Activated naive CD4-positive, alpha-beta T cell treated with anti-CD3 and anti-CD28 coated beads, Interleukin-2, amount 50 U/mL, for 72 hours (primary cell): ENCODE measurements at regions not wholly inside any gene's neighbourhood (a gene's known extent, or its start where the extent isn't known, plus 50 kb on each side); places are given as distances from the start of the nearest gene placed in this dataset.

Experiments
- ATAC-seq, 2 donors: fragments of 150-1000 bp; cut with Tn5 transposase; 2 replicates each; pipeline ENCODE4 v1.10.0; 2021; ENCODE audit warnings: mild to moderate bottlenecking in 2 of 2, moderate library complexity in 2 of 2
- DNase-seq, 2 donors: peaks; one replicate each; pipeline ENCODE4 v3.0.0; 2021 to 2022; ENCODE audit warnings: low spot score in 2 of 2
- H3K27ac Mint-ChIP-seq, 2 donors: one replicate each; pipeline ENCODE4 v1.8.0; 2022; ENCODE audit warnings: mild to moderate bottlenecking in 2 of 2, mixed read lengths in 2 of 2
- H3K36me3 Mint-ChIP-seq, 2 donors: one replicate each; pipeline ENCODE4 v1.8.0; 2022; ENCODE audit warnings: mixed read lengths in 2 of 2
- H3K9me3 Mint-ChIP-seq, 2 donors: one replicate each; pipeline ENCODE4 v1.8.0; 2022; ENCODE audit warnings: mixed read lengths in 2 of 2

DNA sequence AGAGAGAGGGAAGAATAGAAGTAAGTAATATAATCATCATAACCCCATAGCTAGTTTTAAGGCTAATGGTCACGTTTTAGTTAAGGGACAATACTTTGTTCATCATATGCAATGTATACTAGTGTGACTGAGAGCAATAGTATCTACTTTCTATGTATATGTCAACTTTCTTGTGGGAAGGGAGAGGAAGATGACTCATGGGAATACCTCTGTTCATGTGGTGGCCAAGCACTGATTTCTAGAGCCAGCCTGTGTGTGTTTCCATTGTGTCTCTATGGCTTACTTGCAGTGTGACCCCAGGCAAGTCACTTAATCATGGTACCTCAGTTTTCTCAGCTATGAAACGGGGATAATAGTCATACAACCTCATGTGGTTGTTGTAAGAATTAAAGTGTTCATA is 639.6 kb downstream of the CETN3 start:
- peaks cover 0 to 5% of the 10 kb centered on the region in 2 donors for H3K9me3 Mint-ChIP-seq
- DNase-seq (no peak), ATAC-seq (peak; percentile 47 to 51)
- H3K27ac Mint-ChIP-seq = no peak overlapping the region
- no peaks in the 10 kb centered on the region for H3K36me3 Mint-ChIP-seq

DNA sequence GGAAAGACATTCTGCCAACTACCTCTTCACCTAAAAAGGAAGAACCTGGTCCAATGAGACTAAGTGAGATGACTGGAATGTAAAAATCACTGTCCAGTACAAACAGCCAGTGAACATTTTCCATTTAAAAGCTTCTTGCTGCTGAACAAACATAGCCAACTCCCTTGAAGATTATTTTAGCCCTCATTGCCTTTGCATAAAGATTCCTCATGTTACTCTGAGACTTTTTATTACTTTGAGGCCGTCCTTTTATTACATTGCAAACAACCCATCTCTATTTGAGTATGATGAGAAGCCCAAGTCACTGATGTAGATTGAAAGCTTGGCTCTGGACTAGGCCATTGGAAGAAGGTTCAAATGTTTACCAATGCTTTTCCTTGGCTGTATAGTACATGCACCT is 649.8 kb downstream of the CETN3 start:
- no peaks in the 10 kb centered on the region for H3K36me3 Mint-ChIP-seq
- peaks cover 3% of the 10 kb centered on the region in 2 donors for H3K9me3 Mint-ChIP-seq
- ATAC-seq (no peak), DNase-seq (no peak)
- H3K27ac Mint-ChIP-seq = no peak overlapping the region

DNA sequence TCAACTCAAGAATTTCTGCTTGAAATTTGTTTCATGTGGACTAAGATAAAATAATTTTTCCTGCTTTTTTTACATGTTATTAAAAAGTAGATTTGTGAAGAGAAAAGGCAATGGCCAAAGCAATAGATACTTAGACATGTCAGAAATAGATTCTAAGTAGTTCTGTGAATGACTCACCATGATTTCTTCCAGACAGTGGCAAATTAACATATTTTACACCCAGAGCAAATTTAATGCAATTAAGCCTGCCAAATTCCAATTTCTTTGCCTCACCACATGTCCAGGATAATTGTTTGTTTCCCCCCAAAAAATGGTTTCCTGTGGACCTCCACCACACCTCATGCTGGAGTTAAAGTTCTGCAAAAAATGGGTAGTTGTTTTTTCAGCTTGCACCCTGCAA is 651.4 kb downstream of the CETN3 start:
- no peak for DNase-seq
- ATAC-seq = no peak
- H3K27ac Mint-ChIP-seq = no peak overlapping the region
- H3K36me3 Mint-ChIP-seq = no peaks in the 10 kb centered on the region
- peaks cover 3% of the 10 kb centered on the region in 2 donors for H3K9me3 Mint-ChIP-seq

DNA sequence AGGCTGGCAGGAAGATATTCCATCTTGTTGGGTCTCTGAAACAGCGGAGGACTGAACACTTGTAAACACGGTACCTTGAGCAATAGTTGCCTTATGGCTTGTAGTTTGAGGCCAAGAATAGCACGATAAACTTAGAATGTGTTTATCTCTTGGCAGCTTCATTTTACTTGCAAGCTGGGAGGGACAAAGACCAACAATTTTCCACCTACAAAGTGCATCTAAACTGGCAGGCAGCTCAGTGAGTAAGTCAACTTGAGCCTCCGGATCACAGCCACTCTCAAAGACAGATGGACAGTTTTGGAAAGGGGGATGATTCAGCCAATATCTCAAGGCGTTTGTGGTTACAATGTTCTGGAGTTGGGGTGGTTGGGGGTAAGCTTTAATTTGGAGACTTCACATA is 652.6 kb downstream of the CETN3 start:
- ATAC-seq (no peak), DNase-seq (no peak)
- Mint-ChIP-seq H3K9me3 (no peaks in the 10 kb centered on the region), H3K27ac (no peak overlapping the region), H3K36me3 (no peaks in the 10 kb centered on the region)

DNA sequence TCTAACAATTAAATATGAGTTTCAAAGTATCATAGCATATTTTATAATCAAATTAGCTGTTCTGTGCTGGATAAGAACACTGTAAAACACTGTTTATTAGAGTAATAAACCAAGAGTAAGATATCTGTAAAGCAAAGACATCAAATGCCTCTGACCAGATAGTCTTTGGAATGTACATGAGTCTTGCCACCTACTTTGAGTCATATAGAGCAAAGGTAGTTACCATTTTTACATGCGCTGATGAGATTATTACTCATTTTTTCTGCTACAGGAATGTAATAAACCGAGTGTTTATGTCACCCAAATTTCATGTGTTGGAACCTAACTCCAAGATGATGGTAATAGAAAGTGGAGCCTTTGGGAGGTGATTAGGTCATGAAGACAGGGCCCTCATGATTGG is 654.5 kb downstream of the CETN3 start:
- ATAC-seq (no peak), DNase-seq (no peak)
- H3K36me3 Mint-ChIP-seq = no peaks in the 10 kb centered on the region
- H3K27ac Mint-ChIP-seq = no peak overlapping the region
- H3K9me3 Mint-ChIP-seq = no peaks in the 10 kb centered on the region

DNA sequence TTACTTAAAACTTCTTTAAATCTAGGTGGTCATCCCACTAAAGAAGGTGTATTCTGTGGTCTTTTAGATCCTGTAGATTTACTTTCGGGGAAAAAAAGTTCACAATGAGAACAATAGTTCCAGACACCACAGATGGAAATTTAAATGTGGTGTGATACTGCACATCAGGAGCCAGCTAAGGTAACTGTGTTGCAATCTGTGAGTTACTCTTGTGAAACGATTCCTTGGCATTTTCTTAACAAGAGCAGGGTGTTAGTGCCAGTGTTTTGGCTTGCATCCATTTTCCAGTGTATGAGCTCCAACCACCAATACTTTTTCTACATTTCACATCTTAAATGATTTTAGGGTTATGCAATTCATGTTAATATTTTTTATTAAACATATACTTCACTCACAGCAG is 674.5 kb downstream of the CETN3 start:
- ATAC-seq = no peak
- H3K9me3 Mint-ChIP-seq = peaks cover 0 to 3% of the 10 kb centered on the region in 2 donors
- no peak for DNase-seq
- H3K27ac Mint-ChIP-seq = no peak overlapping the region
- H3K36me3 Mint-ChIP-seq = no peaks in the 10 kb centered on the region

DNA sequence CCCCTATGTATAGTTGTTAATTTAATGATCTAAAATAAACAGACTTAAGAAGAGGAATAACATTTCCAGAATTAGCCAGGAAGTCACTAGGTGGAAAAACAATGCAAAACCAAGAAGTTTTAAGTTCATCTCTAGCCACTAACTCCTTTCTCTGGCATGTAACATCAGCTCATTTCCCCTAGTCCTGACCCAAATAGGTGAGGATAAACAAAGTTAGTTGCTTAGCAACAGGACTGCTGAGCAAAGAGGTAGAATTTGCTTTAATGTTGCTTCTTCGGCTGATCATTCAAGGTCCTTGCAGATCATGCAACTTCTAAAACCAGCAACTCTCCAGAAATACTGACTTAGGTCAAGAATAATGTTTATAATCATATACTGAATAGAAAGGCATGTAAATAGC is 675.8 kb downstream of the CETN3 start:
- no peak overlapping the region for H3K27ac Mint-ChIP-seq

DNA sequence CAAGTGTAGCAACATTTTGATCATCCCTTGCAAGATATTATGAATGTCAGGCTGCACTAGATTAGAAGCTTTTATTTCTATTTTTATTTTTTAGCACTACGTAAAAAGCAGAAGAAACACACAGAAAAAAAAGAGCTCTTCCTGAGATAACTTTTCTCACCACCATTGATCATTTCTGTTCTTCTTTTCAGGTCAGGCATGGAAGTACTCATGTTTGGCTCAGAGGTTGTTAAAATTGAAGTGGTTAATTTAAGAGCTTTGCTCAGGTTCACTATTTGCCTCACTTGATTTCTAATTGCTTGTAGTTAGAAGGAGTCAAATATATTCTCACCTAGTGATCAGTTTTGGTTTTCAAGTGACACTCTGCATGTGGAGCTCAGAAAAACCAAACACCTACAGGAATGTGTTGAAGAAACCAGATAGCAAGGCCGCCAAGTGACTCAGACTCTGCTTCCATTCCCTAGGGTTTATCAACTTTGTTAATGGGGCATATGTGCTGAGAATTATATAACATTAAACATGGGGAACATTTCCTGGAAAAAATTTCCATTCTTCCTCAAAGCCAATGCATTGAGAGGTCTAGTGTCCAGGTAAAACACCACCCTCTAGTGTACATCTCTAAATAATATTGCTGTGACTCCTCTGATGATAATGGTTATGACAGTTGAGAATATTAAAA is 679.8 kb downstream of the CETN3 start:
- Mint-ChIP-seq H3K9me3 (peaks cover 3 to 4% of the 10 kb centered on the region in 2 donors), H3K36me3 (no peaks in the 10 kb centered on the region), H3K27ac (no peak overlapping the region)
- ATAC-seq = no peak
- no peak for DNase-seq

More for the DNA sequence above, 675.8 kb downstream of the CETN3 start:
- no peak for DNase-seq
- Mint-ChIP-seq H3K9me3 (peaks cover 3 to 4% of the 10 kb centered on the region in 2 donors), H3K36me3 (no peaks in the 10 kb centered on the region)
- ATAC-seq = no peak

DNA sequence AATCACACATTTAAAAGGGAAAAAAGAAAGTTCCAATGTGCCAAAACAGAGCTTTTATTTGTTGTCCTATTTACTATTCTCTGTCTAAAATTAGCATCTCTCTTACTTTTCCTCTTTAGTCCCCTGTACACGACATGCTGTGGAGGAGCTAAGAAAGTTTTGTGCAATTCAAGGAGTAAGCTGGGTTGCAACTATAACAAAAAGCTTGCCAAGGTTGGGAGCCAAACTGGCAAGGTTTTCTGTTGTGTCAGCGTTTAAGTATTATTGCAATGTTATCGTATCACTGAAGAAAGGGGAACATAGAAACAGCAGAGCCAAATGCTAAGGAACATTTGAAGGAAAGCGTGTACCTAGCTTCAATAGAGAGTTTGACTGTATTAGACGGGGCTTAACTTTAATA is 680.8 kb downstream of the CETN3 start:
- H3K9me3 Mint-ChIP-seq = peaks cover 3 to 4% of the 10 kb centered on the region in 2 donors
- no peak for DNase-seq
- H3K36me3 Mint-ChIP-seq = no peaks in the 10 kb centered on the region
- no peak for ATAC-seq
- no peak overlapping the region for H3K27ac Mint-ChIP-seq

DNA sequence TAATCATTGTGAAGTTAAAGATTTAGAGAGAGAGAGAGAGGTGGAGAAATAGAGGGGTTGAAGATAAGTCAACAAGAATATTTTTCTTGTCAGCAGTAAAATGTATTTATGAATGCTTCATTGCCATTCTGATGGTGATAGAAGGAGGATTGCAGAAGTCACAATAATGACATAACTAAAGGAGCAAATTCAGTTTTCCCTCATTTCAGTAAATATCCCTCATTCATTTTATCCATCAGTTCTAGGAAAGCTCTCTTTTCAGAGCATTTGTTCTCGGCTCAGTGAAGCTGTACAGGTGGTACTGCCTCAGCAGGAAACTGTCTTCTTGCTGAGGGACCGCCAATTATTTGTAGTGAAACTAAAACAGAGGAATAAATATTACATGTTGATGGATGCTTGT is 681.4 kb downstream of the CETN3 start:
- DNase-seq (no peak), ATAC-seq (no peak)
- Mint-ChIP-seq H3K36me3 (no peaks in the 10 kb centered on the region), H3K27ac (no peak overlapping the region), H3K9me3 (peaks cover 3 to 4% of the 10 kb centered on the region in 2 donors)

DNA sequence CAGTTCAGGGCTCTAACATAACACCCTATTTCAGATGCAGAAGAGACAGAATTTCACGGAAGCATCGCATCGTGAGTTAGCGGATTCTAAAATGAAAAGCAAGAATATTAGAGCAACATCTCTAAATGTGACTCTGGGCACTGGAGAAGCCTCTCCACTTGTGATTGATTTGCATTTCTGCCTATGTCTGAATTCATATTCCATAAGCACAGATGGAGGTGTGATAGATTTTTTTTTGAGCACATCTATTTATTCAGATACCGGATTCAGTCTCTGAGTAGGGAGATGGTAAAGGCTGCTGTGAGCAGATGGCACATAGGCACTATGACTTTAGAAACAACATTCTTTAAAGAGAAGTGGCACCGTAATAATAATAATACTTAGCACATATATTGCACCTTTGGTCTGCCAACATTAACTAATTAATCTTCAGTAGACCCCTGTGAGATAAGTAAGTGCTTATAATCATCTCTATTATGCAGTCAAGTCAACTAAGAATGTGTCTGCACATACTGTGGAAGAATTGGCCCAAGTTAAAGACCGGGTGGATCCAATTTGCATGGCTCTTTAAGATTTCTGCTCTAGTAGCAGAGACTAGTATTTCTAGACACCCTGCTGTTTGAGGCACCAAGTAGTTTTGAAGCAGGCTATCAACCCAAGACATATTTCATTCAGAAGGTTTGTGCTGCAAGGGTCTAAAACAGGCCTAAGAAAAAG is 685.0 kb downstream of the CETN3 start:
- DNase-seq (no peak), ATAC-seq (no peak)
- no peak overlapping the region for H3K27ac Mint-ChIP-seq
- no peaks in the 10 kb centered on the region for H3K36me3 Mint-ChIP-seq
- peaks cover 0 to under 1% of the 10 kb centered on the region in 2 donors for H3K9me3 Mint-ChIP-seq

DNA sequence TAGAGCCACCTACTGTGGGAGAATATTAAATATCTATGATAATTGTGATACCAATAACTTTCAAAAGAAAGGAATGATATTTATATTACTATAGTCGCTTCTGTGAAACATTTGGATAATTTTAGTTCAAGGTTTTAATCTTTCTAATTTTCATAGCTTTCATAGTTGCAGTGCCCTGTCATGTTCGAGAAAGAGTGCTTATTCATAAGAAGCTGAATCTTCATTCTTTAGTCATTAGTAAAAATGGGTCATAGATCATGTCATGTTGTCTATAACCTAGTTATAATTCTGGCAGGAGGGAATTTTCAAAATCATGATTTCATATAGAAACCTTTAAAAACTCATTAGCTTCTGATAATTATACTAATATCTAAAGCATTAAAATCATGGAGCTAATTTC is 685.6 kb downstream of the CETN3 start:
- H3K27ac Mint-ChIP-seq = no peak overlapping the region
- ATAC-seq (no peak), DNase-seq (no peak)
- H3K9me3 Mint-ChIP-seq = no peaks in the 10 kb centered on the region
- no peaks in the 10 kb centered on the region for H3K36me3 Mint-ChIP-seq

DNA sequence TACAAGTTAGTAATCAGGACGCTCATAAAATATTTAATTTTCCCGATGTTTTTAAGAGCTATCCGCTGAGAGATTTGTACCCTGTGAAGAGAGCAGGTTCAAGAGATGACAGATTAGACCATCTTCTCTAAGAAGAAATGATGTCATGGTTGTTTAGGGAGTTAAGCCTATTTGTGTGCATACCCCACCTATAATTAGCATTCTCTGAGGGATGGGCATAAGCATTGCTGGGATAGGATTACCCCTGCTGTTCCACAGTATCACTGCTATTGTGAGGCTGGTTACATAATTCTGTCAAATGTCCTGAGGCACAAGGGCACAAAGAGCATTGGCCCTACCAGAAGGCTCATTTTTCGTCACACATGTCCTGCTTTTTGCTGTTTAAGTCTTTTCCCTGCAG is 687.0 kb downstream of the CETN3 start:
- no peak for DNase-seq
- no peak overlapping the region for H3K27ac Mint-ChIP-seq
- H3K36me3 Mint-ChIP-seq = no peaks in the 10 kb centered on the region
- no peaks in the 10 kb centered on the region for H3K9me3 Mint-ChIP-seq
- ATAC-seq = no peak

DNA sequence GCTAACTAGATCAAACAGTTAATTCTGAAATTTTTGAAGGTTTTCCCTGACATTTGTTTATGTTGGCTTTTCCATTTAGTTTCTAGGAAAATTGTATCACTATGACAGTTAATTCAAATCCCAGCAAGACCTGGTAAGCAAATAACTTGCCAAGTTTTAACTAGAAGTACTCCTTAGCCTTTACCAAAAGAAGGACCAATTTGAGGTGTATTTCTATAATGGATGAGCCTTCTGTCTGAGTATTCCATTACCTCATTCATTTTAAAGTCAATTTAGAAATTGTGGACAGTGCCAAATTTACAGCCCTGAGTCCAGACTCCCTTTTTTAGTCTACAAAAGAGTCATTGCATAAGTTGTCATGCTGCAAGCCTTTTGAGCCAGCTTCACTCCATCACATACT is 687.6 kb downstream of the CETN3 start:
- DNase-seq = no peak
- H3K36me3 Mint-ChIP-seq = no peaks in the 10 kb centered on the region
- H3K9me3 Mint-ChIP-seq = no peaks in the 10 kb centered on the region
- H3K27ac Mint-ChIP-seq = no peak overlapping the region
- ATAC-seq = no peak

DNA sequence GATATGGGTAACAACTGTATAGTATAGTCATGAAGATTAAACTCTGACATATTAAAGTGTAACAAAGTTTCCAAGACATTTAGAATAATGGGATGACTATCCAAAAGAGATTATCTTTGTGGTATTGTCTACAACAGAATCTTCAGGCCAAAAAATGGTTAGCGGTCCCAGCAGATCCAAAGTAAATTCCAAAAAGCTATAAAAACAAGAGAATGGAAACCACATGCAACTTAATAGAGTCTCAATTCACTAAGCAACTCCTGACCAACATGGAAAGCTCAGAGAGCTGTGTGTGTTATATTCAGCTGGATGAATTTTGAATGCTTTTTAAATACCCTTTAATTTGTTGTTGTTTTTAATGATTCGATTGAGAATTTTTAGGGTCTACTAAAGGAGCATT is 688.2 kb downstream of the CETN3 start:
- no peak overlapping the region for H3K27ac Mint-ChIP-seq
- DNase-seq = no peak
- no peaks in the 10 kb centered on the region for H3K36me3 Mint-ChIP-seq

DNA sequence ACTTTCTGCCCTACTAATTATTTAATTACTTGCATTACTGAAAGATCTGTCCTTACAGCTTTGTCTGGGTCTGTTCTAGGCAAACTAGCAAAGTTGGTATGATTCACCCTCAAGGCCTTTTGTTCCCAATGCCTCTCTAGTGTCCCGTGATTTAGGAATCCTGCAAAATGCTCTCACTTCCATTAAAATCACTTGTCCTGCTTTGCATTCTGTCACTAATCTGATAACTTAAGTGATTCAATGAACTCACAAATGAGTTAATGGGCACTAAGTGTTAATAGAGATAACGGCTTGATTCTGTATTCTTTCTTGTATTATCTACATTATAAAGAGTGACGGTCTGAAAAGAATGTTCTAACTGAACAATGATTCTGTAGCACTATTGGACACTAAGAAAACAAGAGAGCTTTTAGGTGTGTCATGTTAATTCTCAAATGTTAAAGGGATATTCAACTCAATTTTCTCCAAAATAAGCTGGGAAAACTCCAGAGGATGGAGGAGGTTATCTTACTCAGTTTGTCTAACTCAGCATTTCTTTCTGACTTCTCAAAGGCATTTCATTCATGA is 697.3 kb downstream of the CETN3 start:
- ATAC-seq (no peak), DNase-seq (no peak)

More for the DNA sequence above, 688.2 kb downstream of the CETN3 start:
- ATAC-seq = no peak
- H3K9me3 Mint-ChIP-seq = no peaks in the 10 kb centered on the region

DNA sequence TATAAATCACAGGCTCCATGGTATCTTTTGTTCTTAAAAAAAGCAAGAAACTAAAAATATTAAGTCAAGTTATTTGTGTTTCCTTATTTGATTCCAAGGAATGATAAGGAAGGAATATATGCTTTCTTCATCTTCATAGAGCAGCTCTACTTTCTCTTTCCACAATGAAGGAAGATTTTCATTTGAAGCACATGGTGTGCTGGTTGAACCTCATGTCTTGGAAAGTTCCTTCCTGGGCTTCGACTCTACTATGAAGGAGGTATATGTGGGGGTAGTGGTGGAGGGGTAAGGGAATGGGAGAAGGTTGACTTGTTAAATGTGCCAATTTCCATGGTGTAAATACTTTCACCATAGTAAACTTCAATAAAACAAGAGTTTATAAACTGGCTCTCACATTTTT is 698.0 kb downstream of the CETN3 start:
- DNase-seq (no peak), ATAC-seq (no peak)
- H3K9me3 Mint-ChIP-seq = peaks cover 0 to 10% of the 10 kb centered on the region in 2 donors
- H3K36me3 Mint-ChIP-seq = no peaks in the 10 kb centered on the region
- no peak overlapping the region for H3K27ac Mint-ChIP-seq

More for the DNA sequence above, 697.3 kb downstream of the CETN3 start:
- no peak overlapping the region for H3K27ac Mint-ChIP-seq
- peaks cover 0 to 10% of the 10 kb centered on the region in 2 donors for H3K9me3 Mint-ChIP-seq
- H3K36me3 Mint-ChIP-seq = no peaks in the 10 kb centered on the region

DNA sequence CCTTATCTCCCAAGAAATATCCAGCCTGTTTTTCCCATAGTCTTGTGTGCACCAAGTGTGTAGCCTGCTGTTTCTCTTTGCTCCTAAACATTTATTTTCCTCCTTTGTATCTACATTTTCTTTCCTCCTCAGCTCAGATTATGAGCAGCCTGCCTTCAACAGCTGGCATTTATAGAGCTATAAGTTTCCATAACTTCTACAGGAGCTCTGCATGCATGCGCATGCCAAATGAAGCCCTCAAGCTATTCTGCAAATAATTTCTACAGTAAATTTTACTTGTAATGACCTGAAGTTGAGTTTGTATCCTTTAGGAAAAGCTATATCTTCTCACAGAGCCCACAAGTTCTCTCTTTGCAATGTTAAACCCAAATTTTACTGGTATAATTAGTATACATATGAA is 699.5 kb downstream of the CETN3 start:
- peaks cover 0 to 11% of the 10 kb centered on the region in 2 donors for H3K9me3 Mint-ChIP-seq
- no peak for DNase-seq
- H3K36me3 Mint-ChIP-seq = no peaks in the 10 kb centered on the region
- ATAC-seq = no peak
- no peak overlapping the region for H3K27ac Mint-ChIP-seq
